OCI-LY1 (cell line): ENCODE measurements at regions not wholly inside any gene's neighbourhood (a gene's known extent, or its start where the extent isn't known, plus 50 kb on each side); places are given as distances from the start of the nearest gene placed in this dataset.

Experiments
- CTCF ChIP-seq: fragments of 200-600 bp; sonication (generic), shearing (Covaris generic); IDR thresholded peaks from 2 replicates; pipeline ENCODE4 v1.5.1; 2017; ENCODE audit warnings: mild to moderate bottlenecking, antibody characterized with exemption, low read length, moderate library complexity, mixed read lengths
- EZH2 ChIP-seq: fragments of 200-600 bp; sonication (generic), shearing (Covaris generic); IDR thresholded peaks from 2 replicates; pipeline ENCODE4 v1.8.0; 2017; ENCODE audit warnings: borderline replicate concordance, mixed run types, mild to moderate bottlenecking, antibody characterized with exemption, low read length, moderate library complexity, mixed read lengths

GRCh38 chr9:126020836-126021235 is 273.7 kb downstream of the PBX3 start:
- no peak for TF ChIP-seq CTCF
- TF ChIP-seq EZH2 = no peak
